A673 (cell line): ENCODE measurements at regions not wholly inside any gene's neighbourhood (a gene's known extent, or its start where the extent isn't known, plus 50 kb on each side); places are given as distances from the start of the nearest gene placed in this dataset.

Source experiments
- BruUV-seq: library from RNA; stranded (reverse); fragments of 400-500 nt; replicated peaks from 2 replicates; lab custom pipeline; 2021; lab: Mats Ljungman, UMichigan
- CTCF ChIA-PET: fragments of 300-600 bp; sonication (Branson Sonifier 250); formaldehyde crosslinking; loops from one replicate; lab custom pipeline; 2022; ENCODE audit warnings: antibody characterized with exemption; lab: Charles Lee
- POLR2A ChIA-PET: fragments of 300-600 bp; sonication (Branson Sonifier 250); formaldehyde crosslinking; loops from one replicate; lab custom pipeline; 2022; ENCODE audit warnings: antibody characterized with exemption; ENCODE audit not compliant: low non-redundant PET; lab: Charles Lee
- DNase-seq: peaks from one replicate; pipeline ENCODE4 v3.0.0-alpha.2; 2015; ENCODE audit warnings: low spot score
- H3K27ac ChIP-seq: fragments of 200-600 bp; sonication (generic); 2 replicates; pipeline ENCODE4 v1.5.1; 2016; ENCODE audit warnings: mixed run types, low read depth, mild to moderate bottlenecking, mixed read lengths, antibody characterized with exemption, low read length; ENCODE audit not compliant: poor library complexity, severe bottlenecking
- H3K27me3 ChIP-seq: fragments of 200-600 bp; sonication (generic); replicated peaks from 2 replicates; pipeline ENCODE4 v1.6.1; 2017; ENCODE audit warnings: mixed run types, low read depth, mild to moderate bottlenecking, mixed read lengths, antibody characterized with exemption, low read length; ENCODE audit not compliant: insufficient read depth, poor library complexity
- H3K36me3 ChIP-seq: fragments of 200-600 bp; sonication (generic); 2 replicates; pipeline ENCODE4 v1.6.1; 2016; ENCODE audit warnings: mixed run types, mild to moderate bottlenecking, mixed read lengths, antibody characterized with exemption, low read length; ENCODE audit not compliant: insufficient read depth, poor library complexity, severe bottlenecking
- H3K4me1 ChIP-seq: fragments of 200-600 bp; sonication (generic); 2 replicates; pipeline ENCODE4 v1.6.1; 2017; ENCODE audit warnings: mixed run types, mild to moderate bottlenecking, mixed read lengths, antibody characterized with exemption, low read length; ENCODE audit not compliant: insufficient read depth, poor library complexity, severe bottlenecking
- H3K4me3 ChIP-seq: fragments of 200-600 bp; sonication (generic); 2 replicates; pipeline ENCODE4 v1.5.1; 2016; ENCODE audit warnings: low read depth, mixed run types, mild to moderate bottlenecking, mixed read lengths, low read length; ENCODE audit not compliant: poor library complexity, severe bottlenecking
- H3K9me3 ChIP-seq: fragments of 200-600 bp; sonication (generic); 2 replicates; pipeline ENCODE4 v1.6.1; 2016; ENCODE audit warnings: mixed run types, low read depth, mild to moderate bottlenecking, mixed read lengths, antibody characterized with exemption, low read length; ENCODE audit not compliant: poor library complexity, severe bottlenecking
- CTCF ChIP-seq: fragments of 300-800, 200-600 bp; sonication (generic); conservative IDR thresholded peaks from 2 replicates; pipeline ENCODE4 v1.5.1; 2017; ENCODE audit warnings: low read depth, mild to moderate bottlenecking, antibody characterized with exemption, low read length, moderate library complexity, mixed read lengths
- EZH2 ChIP-seq: fragments of 200-600 bp; sonication (generic); IDR thresholded peaks from 2 replicates; pipeline ENCODE4 v1.6.1; 2017; ENCODE audit warnings: borderline replicate concordance, low read depth, mild to moderate bottlenecking, mixed read lengths, antibody characterized with exemption, low read length; ENCODE audit not compliant: poor library complexity, severe bottlenecking
- intact Hi-C: fragments of 100-400 bp; cut with micrococcal nuclease; formaldehyde crosslinking; loops from one replicate; pipeline ENCODE4 v1.10.0; 2022; ENCODE audit not compliant: unreplicated experiment

GRCh38 chr2:150587547-150588505 is 100.4 kb upstream of the RND3 start:
- no peak for DNase-seq
- POLR2A ChIA-PET = no interaction called here

DNA sequence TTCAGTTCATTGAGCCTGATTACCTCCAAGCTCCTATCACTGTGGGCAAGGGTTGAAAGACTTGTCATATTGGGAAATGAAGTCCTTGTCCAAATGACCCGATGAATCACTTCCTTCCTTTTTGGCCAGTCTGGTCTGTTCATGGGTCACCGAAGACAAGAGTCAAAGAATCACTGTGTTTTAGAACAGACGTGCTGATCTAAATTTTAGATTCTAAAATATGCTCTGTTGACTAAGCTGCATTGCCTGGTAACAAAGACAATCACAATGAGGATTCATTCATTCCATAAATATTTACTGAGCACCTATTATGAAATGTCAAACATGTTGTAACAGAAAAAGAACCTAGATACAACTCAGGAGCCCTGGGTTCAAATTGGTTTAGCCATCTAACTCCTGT is 99.4 kb upstream of the RND3 start:
- H3K27me3 ChIP-seq = no peaks in the 10 kb centered on the region
- intact Hi-C loops = no loop called here
- no peaks in the 10 kb centered on the region for H3K36me3 ChIP-seq
- TF ChIP-seq CTCF (no peak), EZH2 (no peak)
- DNase-seq = no peak
- no peak overlapping the region for H3K4me3 ChIP-seq
- BruUV-seq = no TSS peak
- H3K4me1 ChIP-seq = peaks cover 3% of the 10 kb centered on the region
- H3K9me3 ChIP-seq = no peaks in the 10 kb centered on the region
- ChIA-PET CTCF (no interaction called here), POLR2A (no interaction called here)
- no peak overlapping the region for H3K27ac ChIP-seq

More at GRCh38 chr2:150587547-150588505, 100.4 kb upstream of the RND3 start:
- no peak overlapping the region for H3K4me3 ChIP-seq
- intact Hi-C loops = no loop called here
- H3K27me3 ChIP-seq = no peaks in the 10 kb centered on the region
- TF ChIP-seq EZH2 (no peak), CTCF (no peak)
- no peaks in the 10 kb centered on the region for H3K9me3 ChIP-seq
- BruUV-seq = no TSS peak
- no peaks in the 10 kb centered on the region for H3K36me3 ChIP-seq
- H3K27ac ChIP-seq = no peak overlapping the region
- CTCF ChIA-PET = no interaction called here
- H3K4me1 ChIP-seq = peaks cover 3% of the 10 kb centered on the region

DNA sequence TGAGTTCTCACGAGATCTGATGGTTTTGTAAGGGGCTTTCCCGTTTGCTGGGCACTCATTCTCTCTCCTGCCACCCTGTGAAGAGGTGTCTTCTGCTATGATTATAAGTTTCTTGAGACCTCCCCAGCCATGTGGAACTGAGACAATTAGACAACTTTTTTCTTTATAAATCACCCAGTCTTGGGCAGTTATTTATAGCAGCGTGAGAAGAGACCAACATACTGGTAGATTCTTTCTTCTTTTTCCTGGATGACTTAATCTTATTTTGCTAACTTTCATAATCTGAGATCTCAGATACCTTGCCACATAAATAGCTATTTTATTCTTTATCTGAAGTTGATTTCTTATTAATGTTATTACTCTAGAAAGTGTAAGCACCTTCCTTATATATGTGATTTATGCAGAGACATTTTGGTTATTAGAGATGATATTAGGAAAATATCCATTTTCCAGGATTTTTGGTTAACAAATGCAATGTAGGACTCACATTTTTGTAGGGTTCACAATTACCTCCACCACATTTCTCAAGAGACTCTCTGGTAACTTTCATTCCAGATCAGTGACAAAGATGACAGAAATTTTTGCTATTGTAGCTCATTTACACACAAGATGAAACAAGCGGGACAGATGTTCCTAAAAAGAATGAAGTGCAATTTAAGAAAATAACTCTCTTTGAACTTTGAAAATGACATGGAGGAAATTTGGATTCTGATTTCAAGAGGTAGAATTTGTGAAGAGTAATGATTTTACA is 97.9 kb upstream of the RND3 start:
- no peak for DNase-seq
- no peaks in the 10 kb centered on the region for H3K27me3 ChIP-seq
- H3K4me3 ChIP-seq = no peak overlapping the region
- intact Hi-C loops = no loop called here
- no peaks in the 10 kb centered on the region for H3K9me3 ChIP-seq
- TF ChIP-seq CTCF = no peak
- TF ChIP-seq EZH2 = no peak
- ChIA-PET CTCF (no interaction called here), POLR2A (interaction anchor here (0.9 kb wide), 1 partner anchor 449 kb away, joined by 3 read pairs; no protein-coding TSS in a partner anchor)
- H3K36me3 ChIP-seq = no peaks in the 10 kb centered on the region
- no peak overlapping the region for H3K27ac ChIP-seq
- H3K4me1 ChIP-seq = peaks cover 3% of the 10 kb centered on the region
- no TSS peak for BruUV-seq
